Lower leg skin (tissue), 4 donors: ENCODE measurements at regions not wholly inside any gene's neighbourhood (a gene's known extent, or its start where the extent isn't known, plus 50 kb on each side); places are given as distances from the start of the nearest gene placed in this dataset.
"Not testable (repeated sequence)": the region's sequence is repeated elsewhere in the genome, so short reads cannot be mapped to it uniquely, and the experiment has no call there.

Experiments
- DNase-seq, 2 donors: peaks; one replicate each; pipeline ENCODE4 v3.0.0-alpha.2; 2019; ENCODE audit warnings: low spot score in 2 of 2
- H3K4me3 ChIP-seq: fragments of 200-600 bp; sonication (generic); 2 replicates; pipeline ENCODE4 v1.5.1; 2017; ENCODE audit warnings: mild to moderate bottlenecking, low read depth; ENCODE audit not compliant: poor library complexity, severe bottlenecking
- CTCF ChIP-seq, 3 donors: fragments of 450-650 bp; IDR thresholded peaks; one replicate each; pipeline ENCODE4 v1.5.1; 2016; ENCODE audit warnings: antibody characterized with exemption in 3 of 3, mild to moderate bottlenecking in 3 of 3, moderate library complexity in 2 of 3
- POLR2A ChIP-seq, 2 donors: fragments of 450-650 bp; IDR thresholded peaks; one replicate each; pipeline ENCODE4 v1.6.1; 2016 to 2017; ENCODE audit warnings: antibody characterized with exemption in 2 of 2, mild to moderate bottlenecking in 1 of 2, moderate library complexity in 1 of 2
- WGBS, 2 donors: methylation state at CpG; one replicate each; pipeline ENCODE4 v1.1.5; 2018; 5-methylcytosine and 5-hydroxymethylcytosine counted together
- intact Hi-C: fragments of 100-400 bp; cut with DNase I; formaldehyde crosslinking; loops from one replicate; pipeline ENCODE4 v1.15.0; 2023; ENCODE audit warnings: low total_unique reads

GRCh38 chr17:437545-437944 lies 84.9 kb upstream of the RPH3AL start:
- intact Hi-C loops: no loop called here
- WGBS, 2 donors: 100% methylated on average over 2 of the region's 2 CpGs
- no peak for DNase-seq

GRCh38 chr17:436571-436970 lies 84.0 kb upstream of the RPH3AL start:
- TF ChIP-seq POLR2A (IDR thresholded peaks at IDR 0.05) (no peak), CTCF (IDR thresholded peaks at IDR 0.05) (no peak)
- DNase-seq: no peak
- 81 to 94% methylated on average over 7 of the region's 7 CpGs for WGBS, 2 donors
- H3K4me3 ChIP-seq: no peak overlapping the region
- intact Hi-C loops: no loop called here

More at GRCh38 chr17:437545-437944, 84.9 kb upstream of the RPH3AL start:
- no peak overlapping the region for H3K4me3 ChIP-seq
- TF ChIP-seq POLR2A (IDR thresholded peaks at IDR 0.05) (no peak), CTCF (IDR thresholded peaks at IDR 0.05) (no peak)

- not testable (repeated sequence) for DNase-seq
Observed at GRCh38 chr17:432471-432870, 79.9 kb upstream of the RPH3AL start.

GRCh38 chr17:431494-431893 lies 78.9 kb upstream of the RPH3AL start:
- DNase-seq: no peak
- intact Hi-C loops: no loop called here
- TF ChIP-seq CTCF (IDR thresholded peaks at IDR 0.05) (no peak), POLR2A (IDR thresholded peaks at IDR 0.05) (no peak)
- no peak overlapping the region for H3K4me3 ChIP-seq
- 88 to 89% methylated on average over 4 of the region's 4 CpGs for WGBS, 2 donors

More at GRCh38 chr17:432471-432870, 79.9 kb upstream of the RPH3AL start:
- 70 to 77% methylated on average over 2 of the region's 2 CpGs for WGBS, 2 donors
- intact Hi-C loops, H3K4me3 ChIP-seq: not testable (repeated sequence)

- intact Hi-C loops: no loop called here
- TF ChIP-seq CTCF (IDR thresholded peaks at IDR 0.05) (no peak), POLR2A (IDR thresholded peaks at IDR 0.05) (no peak)
- no peak for DNase-seq
- no peak overlapping the region for H3K4me3 ChIP-seq
- WGBS, 2 donors: 92 to 96% methylated on average over 8 of the region's 8 CpGs
Observed at GRCh38 chr17:429589-429988, 77.0 kb upstream of the RPH3AL start.

GRCh38 chr17:428414-428813 lies 75.8 kb upstream of the RPH3AL start:
- TF ChIP-seq POLR2A (IDR thresholded peaks at IDR 0.05) (no peak), CTCF (IDR thresholded peaks at IDR 0.05) (no peak)
- DNase-seq: no peak
- intact Hi-C loops: no loop called here
- H3K4me3 ChIP-seq: no peak overlapping the region
- 95 to 98% methylated on average over 3 of the region's 3 CpGs for WGBS, 2 donors
